ENCODE measurements at regions not wholly inside any gene's neighbourhood (a gene's known extent, or its start where the extent isn't known, plus 50 kb on each side); places are given as distances from the start of the nearest gene placed in this dataset.

DNA sequence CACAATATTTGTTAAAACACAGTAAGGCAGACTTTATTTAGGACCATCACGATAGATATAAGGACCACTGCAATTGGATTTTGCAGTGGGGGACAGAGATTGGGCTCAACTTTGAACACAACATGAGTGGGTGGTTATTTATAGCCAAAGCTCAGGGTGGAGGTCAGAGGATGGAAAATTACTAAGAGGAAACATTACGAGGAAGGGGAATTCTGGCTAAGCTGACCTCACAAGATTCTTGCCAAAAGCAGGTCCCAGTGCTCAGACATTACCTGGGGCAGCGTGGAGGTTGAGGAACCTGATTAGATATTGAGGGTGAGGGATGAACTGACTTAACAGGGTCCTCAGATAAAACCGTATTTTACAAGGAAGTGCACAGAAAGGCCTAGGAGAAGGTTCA lies 88.9 kb upstream of the NBEA start:
- TF ChIP-seq, protein P1, sequence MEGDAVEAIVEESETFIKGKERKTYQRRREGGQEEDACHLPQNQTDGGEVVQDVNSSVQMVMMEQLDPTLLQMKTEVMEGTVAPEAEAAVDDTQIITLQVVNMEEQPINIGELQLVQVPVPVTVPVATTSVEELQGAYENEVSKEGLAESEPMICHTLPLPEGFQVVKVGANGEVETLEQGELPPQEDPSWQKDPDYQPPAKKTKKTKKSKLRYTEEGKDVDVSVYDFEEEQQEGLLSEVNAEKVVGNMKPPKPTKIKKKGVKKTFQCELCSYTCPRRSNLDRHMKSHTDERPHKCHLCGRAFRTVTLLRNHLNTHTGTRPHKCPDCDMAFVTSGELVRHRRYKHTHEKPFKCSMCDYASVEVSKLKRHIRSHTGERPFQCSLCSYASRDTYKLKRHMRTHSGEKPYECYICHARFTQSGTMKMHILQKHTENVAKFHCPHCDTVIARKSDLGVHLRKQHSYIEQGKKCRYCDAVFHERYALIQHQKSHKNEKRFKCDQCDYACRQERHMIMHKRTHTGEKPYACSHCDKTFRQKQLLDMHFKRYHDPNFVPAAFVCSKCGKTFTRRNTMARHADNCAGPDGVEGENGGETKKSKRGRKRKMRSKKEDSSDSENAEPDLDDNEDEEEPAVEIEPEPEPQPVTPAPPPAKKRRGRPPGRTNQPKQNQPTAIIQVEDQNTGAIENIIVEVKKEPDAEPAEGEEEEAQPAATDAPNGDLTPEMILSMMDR (IDR thresholded peaks at IDR 0.05 in 8 of 11, conservative IDR thresholded peaks at IDR 0.05 in 3 of 11): no peak
- TF ChIP-seq POLR2A (IDR thresholded peaks at IDR 0.05) (no peak), POLR2AphosphoS5 (IDR thresholded peaks at IDR 0.05) (no peak)

Data from spleen (tissue), 7 donors.